GM23338 (cell line): ENCODE measurements at regions not wholly inside any gene's neighbourhood (a gene's known extent, or its start where the extent isn't known, plus 50 kb on each side); places are given as distances from the start of the nearest gene placed in this dataset.

Experiments
- CREB1 ChIP-seq: fragments of 250-450 bp; sonication (Bioruptor Pico); IDR thresholded peaks from 2 replicates; pipeline ENCODE4 v1.5.0; 2020; ENCODE audit warnings: low read depth, mild to moderate bottlenecking, moderate library complexity
- EZH2 ChIP-seq: fragments of 200-600 bp; sonication (generic); IDR thresholded peaks from one replicate; pipeline ENCODE4 v1.8.0; 2017; ENCODE audit warnings: antibody characterized with exemption, mild to moderate bottlenecking, low read depth; ENCODE audit not compliant: unreplicated experiment
- EZH2phosphoT487 ChIP-seq: fragments of 200-600 bp; sonication (generic); IDR thresholded peaks from one replicate; pipeline ENCODE4 v1.8.1; 2018; ENCODE audit warnings: antibody characterized with exemption; ENCODE audit not compliant: unreplicated experiment
- JUNB ChIP-seq: IDR thresholded peaks from one replicate; pipeline ENCODE4 v1.6.1; 2016; ENCODE audit warnings: antibody characterized with exemption; ENCODE audit not compliant: unreplicated experiment
- NANOG ChIP-seq: IDR thresholded peaks from 2 replicates; pipeline ENCODE4 v1.6.1; 2016; ENCODE audit warnings: antibody characterized with exemption, borderline replicate concordance
- POLR2AphosphoS5 ChIP-seq: IDR thresholded peaks from 2 replicates; pipeline ENCODE4 v1.6.1; 2016; ENCODE audit warnings: antibody characterized with exemption, low read depth
- STAT1 ChIP-seq: IDR thresholded peaks from one replicate; pipeline ENCODE4 v1.6.1; 2016; ENCODE audit warnings: antibody characterized with exemption; ENCODE audit not compliant: unreplicated experiment
- ZNF114 ChIP-seq: fragments of 250-450 bp; sonication (Bioruptor Pico); IDR thresholded peaks from 2 replicates; pipeline ENCODE4 v1.5.0; 2020; ENCODE audit warnings: mild to moderate bottlenecking, moderate library complexity
- ZNF331 ChIP-seq: fragments of 250-450 bp; sonication (Bioruptor Pico); IDR thresholded peaks from 2 replicates; pipeline ENCODE4 v1.5.0; 2020; ENCODE audit warnings: low read depth, mild to moderate bottlenecking, moderate library complexity
- TF ChIP-seq, protein P1 (sequence below), 2 experiments: fragments of 200-600 bp in 1 of 2; sonication (generic) in 1 of 2; conservative IDR thresholded peaks; 2 replicates each; pipeline versions ENCODE4 v1.5.1 to v1.6.1; 2016 to 2017; ENCODE audit warnings: antibody characterized with exemption in 2 of 2, low read depth in 2 of 2, mild to moderate bottlenecking in 2 of 2, moderate library complexity in 1 of 2
- TF ChIP-seq, protein P2 (sequence below): IDR thresholded peaks from one replicate; pipeline ENCODE4 v1.6.1; 2018; ENCODE audit warnings: antibody characterized with exemption; ENCODE audit not compliant: unreplicated experiment
- TF ChIP-seq, protein P3 (sequence below): IDR thresholded peaks from 2 replicates; pipeline ENCODE4 v1.6.1; 2016; ENCODE audit warnings: antibody characterized with exemption
- TF ChIP-seq, protein P4 (sequence below): fragments of 250-450 bp; sonication (Bioruptor Pico); IDR thresholded peaks from 2 replicates; pipeline ENCODE4 v1.5.0; 2020; ENCODE audit warnings: mild to moderate bottlenecking, moderate library complexity

DNA sequence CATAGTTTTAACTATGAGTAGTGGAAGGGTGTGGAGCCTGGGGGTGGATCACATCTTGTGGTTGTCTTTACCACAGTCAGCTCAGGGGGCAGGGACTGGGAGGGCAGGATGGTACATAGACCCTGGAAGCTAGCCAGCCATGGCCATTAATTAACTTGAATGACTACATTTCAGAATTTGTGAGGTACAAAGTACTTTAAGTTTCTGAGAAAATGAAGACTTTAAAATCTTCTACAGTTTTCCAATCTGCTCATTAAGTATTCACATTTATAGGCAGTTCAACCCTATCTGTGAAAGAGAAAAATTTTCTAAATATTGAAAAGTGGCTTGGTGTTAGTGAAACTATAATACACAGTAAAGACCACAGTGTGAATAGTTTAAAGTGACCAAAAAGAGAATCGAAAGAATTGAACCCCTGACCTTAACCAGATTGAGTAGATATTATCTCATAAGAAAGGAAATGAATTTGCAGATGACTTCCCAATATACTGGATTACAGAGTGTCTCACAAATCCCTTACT is 234.2 kb upstream of the MEF2C start:
- no peak for TF ChIP-seq POLR2AphosphoS5
- TF ChIP-seq, protein P1, sequence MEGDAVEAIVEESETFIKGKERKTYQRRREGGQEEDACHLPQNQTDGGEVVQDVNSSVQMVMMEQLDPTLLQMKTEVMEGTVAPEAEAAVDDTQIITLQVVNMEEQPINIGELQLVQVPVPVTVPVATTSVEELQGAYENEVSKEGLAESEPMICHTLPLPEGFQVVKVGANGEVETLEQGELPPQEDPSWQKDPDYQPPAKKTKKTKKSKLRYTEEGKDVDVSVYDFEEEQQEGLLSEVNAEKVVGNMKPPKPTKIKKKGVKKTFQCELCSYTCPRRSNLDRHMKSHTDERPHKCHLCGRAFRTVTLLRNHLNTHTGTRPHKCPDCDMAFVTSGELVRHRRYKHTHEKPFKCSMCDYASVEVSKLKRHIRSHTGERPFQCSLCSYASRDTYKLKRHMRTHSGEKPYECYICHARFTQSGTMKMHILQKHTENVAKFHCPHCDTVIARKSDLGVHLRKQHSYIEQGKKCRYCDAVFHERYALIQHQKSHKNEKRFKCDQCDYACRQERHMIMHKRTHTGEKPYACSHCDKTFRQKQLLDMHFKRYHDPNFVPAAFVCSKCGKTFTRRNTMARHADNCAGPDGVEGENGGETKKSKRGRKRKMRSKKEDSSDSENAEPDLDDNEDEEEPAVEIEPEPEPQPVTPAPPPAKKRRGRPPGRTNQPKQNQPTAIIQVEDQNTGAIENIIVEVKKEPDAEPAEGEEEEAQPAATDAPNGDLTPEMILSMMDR (conservative IDR thresholded peaks at IDR 0.05; ENCODE audit: low read depth in 2 of 2), result no peak
- no peak for TF ChIP-seq STAT1
- TF ChIP-seq, protein P2, sequence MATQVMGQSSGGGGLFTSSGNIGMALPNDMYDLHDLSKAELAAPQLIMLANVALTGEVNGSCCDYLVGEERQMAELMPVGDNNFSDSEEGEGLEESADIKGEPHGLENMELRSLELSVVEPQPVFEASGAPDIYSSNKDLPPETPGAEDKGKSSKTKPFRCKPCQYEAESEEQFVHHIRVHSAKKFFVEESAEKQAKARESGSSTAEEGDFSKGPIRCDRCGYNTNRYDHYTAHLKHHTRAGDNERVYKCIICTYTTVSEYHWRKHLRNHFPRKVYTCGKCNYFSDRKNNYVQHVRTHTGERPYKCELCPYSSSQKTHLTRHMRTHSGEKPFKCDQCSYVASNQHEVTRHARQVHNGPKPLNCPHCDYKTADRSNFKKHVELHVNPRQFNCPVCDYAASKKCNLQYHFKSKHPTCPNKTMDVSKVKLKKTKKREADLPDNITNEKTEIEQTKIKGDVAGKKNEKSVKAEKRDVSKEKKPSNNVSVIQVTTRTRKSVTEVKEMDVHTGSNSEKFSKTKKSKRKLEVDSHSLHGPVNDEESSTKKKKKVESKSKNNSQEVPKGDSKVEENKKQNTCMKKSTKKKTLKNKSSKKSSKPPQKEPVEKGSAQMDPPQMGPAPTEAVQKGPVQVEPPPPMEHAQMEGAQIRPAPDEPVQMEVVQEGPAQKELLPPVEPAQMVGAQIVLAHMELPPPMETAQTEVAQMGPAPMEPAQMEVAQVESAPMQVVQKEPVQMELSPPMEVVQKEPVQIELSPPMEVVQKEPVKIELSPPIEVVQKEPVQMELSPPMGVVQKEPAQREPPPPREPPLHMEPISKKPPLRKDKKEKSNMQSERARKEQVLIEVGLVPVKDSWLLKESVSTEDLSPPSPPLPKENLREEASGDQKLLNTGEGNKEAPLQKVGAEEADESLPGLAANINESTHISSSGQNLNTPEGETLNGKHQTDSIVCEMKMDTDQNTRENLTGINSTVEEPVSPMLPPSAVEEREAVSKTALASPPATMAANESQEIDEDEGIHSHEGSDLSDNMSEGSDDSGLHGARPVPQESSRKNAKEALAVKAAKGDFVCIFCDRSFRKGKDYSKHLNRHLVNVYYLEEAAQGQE, result no peak
- TF ChIP-seq EZH2, result no peak
- no peak for TF ChIP-seq CREB1 (CRISPR knock-in tag)
- TF ChIP-seq, protein P3, sequence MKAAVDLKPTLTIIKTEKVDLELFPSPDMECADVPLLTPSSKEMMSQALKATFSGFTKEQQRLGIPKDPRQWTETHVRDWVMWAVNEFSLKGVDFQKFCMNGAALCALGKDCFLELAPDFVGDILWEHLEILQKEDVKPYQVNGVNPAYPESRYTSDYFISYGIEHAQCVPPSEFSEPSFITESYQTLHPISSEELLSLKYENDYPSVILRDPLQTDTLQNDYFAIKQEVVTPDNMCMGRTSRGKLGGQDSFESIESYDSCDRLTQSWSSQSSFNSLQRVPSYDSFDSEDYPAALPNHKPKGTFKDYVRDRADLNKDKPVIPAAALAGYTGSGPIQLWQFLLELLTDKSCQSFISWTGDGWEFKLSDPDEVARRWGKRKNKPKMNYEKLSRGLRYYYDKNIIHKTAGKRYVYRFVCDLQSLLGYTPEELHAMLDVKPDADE, result no peak
- TF ChIP-seq EZH2phosphoT487, result no peak
- TF ChIP-seq, protein P4, sequence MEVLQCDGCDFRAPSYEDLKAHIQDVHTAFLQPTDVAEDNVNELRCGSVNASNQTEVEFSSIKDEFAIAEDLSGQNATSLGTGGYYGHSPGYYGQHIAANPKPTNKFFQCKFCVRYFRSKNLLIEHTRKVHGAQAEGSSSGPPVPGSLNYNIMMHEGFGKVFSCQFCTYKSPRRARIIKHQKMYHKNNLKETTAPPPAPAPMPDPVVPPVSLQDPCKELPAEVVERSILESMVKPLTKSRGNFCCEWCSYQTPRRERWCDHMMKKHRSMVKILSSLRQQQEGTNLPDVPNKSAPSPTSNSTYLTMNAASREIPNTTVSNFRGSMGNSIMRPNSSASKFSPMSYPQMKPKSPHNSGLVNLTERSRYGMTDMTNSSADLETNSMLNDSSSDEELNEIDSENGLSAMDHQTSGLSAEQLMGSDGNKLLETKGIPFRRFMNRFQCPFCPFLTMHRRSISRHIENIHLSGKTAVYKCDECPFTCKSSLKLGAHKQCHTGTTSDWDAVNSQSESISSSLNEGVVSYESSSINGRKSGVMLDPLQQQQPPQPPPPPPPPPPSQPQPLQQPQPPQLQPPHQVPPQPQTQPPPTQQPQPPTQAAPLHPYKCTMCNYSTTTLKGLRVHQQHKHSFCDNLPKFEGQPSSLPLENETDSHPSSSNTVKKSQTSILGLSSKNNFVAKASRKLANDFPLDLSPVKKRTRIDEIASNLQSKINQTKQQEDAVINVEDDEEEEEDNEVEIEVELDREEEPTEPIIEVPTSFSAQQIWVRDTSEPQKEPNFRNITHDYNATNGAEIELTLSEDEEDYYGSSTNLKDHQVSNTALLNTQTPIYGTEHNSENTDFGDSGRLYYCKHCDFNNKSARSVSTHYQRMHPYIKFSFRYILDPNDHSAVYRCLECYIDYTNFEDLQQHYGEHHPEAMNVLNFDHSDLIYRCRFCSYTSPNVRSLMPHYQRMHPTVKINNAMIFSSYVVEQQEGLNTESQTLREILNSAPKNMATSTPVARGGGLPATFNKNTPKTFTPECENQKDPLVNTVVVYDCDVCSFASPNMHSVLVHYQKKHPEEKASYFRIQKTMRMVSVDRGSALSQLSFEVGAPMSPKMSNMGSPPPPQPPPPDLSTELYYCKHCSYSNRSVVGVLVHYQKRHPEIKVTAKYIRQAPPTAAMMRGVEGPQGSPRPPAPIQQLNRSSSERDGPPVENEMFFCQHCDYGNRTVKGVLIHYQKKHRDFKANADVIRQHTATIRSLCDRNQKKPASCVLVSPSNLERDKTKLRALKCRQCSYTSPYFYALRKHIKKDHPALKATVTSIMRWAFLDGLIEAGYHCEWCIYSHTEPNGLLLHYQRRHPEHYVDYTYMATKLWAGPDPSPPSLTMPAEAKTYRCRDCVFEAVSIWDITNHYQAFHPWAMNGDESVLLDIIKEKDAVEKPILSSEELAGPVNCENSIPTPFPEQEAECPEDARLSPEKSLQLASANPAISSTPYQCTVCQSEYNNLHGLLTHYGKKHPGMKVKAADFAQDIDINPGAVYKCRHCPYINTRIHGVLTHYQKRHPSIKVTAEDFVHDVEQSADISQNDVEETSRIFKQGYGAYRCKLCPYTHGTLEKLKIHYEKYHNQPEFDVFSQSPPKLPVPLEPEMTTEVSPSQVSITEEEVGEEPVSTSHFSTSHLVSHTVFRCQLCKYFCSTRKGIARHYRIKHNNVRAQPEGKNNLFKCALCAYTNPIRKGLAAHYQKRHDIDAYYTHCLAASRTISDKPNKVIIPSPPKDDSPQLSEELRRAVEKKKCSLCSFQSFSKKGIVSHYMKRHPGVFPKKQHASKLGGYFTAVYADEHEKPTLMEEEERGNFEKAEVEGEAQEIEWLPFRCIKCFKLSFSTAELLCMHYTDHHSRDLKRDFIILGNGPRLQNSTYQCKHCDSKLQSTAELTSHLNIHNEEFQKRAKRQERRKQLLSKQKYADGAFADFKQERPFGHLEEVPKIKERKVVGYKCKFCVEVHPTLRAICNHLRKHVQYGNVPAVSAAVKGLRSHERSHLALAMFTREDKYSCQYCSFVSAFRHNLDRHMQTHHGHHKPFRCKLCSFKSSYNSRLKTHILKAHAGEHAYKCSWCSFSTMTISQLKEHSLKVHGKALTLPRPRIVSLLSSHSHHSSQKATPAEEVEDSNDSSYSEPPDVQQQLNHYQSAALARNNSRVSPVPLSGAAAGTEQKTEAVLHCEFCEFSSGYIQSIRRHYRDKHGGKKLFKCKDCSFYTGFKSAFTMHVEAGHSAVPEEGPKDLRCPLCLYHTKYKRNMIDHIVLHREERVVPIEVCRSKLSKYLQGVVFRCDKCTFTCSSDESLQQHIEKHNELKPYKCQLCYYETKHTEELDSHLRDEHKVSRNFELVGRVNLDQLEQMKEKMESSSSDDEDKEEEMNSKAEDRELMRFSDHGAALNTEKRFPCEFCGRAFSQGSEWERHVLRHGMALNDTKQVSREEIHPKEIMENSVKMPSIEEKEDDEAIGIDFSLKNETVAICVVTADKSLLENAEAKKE (CRISPR knock-in tag), result no peak
- TF ChIP-seq ZNF114 (CRISPR knock-in tag), result no peak
- TF ChIP-seq NANOG, result no peak
- TF ChIP-seq JUNB, result no peak
- TF ChIP-seq ZNF331 (CRISPR knock-in tag), result no peak
